ENCODE measurements at regions not wholly inside any gene's neighbourhood (a gene's known extent, or its start where the extent isn't known, plus 50 kb on each side); places are given as distances from the start of the nearest gene placed in this dataset.

DNA sequence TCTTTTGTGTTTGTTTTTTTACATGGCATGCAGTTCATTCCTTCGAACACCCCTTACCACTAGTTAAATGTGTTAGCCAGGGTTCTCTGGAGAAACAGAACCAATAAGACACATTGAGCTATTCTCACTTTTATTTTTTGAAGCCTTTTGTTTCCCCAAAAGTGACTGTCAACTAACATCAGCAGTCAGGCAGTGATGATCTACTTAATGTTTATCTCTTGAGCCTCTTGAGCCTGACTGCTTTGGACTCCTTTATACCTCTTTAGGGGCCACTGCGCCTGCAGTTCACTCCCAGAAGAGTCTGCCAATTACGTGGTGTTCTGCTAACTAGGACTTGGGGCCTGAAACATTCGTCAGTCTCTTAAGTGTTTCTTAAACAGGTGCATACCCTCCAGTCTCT, 163.7 kb upstream of the FLRT2 start:
- TF ChIP-seq GABPA (IDR thresholded peaks at IDR 0.05; ENCODE audit: low read depth) (no peak), SPI1 (IDR thresholded peaks at IDR 0.05; ENCODE audit: borderline replicate concordance, low read depth) (no peak), POLR2AphosphoS5 (IDR thresholded peaks at IDR 0.05; ENCODE audit: low read depth) (no peak)
- TF ChIP-seq, protein P1, sequence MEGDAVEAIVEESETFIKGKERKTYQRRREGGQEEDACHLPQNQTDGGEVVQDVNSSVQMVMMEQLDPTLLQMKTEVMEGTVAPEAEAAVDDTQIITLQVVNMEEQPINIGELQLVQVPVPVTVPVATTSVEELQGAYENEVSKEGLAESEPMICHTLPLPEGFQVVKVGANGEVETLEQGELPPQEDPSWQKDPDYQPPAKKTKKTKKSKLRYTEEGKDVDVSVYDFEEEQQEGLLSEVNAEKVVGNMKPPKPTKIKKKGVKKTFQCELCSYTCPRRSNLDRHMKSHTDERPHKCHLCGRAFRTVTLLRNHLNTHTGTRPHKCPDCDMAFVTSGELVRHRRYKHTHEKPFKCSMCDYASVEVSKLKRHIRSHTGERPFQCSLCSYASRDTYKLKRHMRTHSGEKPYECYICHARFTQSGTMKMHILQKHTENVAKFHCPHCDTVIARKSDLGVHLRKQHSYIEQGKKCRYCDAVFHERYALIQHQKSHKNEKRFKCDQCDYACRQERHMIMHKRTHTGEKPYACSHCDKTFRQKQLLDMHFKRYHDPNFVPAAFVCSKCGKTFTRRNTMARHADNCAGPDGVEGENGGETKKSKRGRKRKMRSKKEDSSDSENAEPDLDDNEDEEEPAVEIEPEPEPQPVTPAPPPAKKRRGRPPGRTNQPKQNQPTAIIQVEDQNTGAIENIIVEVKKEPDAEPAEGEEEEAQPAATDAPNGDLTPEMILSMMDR (IDR thresholded peaks at IDR 0.05; ENCODE audit: insufficient read depth, low read length) = no peak
- TF ChIP-seq, protein P2, sequence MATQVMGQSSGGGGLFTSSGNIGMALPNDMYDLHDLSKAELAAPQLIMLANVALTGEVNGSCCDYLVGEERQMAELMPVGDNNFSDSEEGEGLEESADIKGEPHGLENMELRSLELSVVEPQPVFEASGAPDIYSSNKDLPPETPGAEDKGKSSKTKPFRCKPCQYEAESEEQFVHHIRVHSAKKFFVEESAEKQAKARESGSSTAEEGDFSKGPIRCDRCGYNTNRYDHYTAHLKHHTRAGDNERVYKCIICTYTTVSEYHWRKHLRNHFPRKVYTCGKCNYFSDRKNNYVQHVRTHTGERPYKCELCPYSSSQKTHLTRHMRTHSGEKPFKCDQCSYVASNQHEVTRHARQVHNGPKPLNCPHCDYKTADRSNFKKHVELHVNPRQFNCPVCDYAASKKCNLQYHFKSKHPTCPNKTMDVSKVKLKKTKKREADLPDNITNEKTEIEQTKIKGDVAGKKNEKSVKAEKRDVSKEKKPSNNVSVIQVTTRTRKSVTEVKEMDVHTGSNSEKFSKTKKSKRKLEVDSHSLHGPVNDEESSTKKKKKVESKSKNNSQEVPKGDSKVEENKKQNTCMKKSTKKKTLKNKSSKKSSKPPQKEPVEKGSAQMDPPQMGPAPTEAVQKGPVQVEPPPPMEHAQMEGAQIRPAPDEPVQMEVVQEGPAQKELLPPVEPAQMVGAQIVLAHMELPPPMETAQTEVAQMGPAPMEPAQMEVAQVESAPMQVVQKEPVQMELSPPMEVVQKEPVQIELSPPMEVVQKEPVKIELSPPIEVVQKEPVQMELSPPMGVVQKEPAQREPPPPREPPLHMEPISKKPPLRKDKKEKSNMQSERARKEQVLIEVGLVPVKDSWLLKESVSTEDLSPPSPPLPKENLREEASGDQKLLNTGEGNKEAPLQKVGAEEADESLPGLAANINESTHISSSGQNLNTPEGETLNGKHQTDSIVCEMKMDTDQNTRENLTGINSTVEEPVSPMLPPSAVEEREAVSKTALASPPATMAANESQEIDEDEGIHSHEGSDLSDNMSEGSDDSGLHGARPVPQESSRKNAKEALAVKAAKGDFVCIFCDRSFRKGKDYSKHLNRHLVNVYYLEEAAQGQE (IDR thresholded peaks at IDR 0.05; ENCODE audit: insufficient replicate concordance, low read depth) = no peak
- no peak for DNase-seq (ENCODE audit: low read depth in 1 of 2, low spot score in 1 of 2)
- H3K27ac ChIP-seq (replicated peaks) = no peak overlapping the region
- H3K27me3 ChIP-seq (ENCODE audit: insufficient read depth, poor library complexity, severe bottlenecking) = no peaks in the 10 kb centered on the region
- no peak overlapping the region for H3K4me3 ChIP-seq (replicated peaks; ENCODE audit: insufficient read depth, low read length)

DNA sequence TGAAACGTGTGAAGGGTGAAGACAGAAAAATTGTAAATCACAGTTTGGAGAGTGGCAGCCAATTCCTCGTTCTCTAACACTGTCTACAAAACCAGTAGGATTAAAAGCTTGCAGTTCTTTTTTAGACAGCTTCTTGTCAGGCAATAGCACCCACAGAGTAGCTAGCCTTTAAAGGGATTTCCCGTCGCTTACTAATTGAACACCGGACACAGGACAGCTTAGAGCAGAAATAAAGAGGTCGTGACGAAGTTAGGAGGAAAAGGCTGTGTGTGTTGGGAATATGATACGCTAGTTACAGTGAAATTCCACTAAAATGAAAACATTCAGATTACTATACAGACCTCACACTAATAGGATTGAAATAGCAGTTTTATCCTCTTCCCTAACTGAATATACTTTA, 149.1 kb upstream of the FLRT2 start:
- Histone ChIP-seq H3K4me3 (replicated peaks; ENCODE audit: insufficient read depth, low read length) (no peak overlapping the region), H3K27ac (replicated peaks) (no peak overlapping the region), H3K27me3 (ENCODE audit: insufficient read depth, poor library complexity, severe bottlenecking) (no peaks in the 10 kb centered on the region)
- TF ChIP-seq GABPA (IDR thresholded peaks at IDR 0.05; ENCODE audit: low read depth) = no peak
- no peak for TF ChIP-seq POLR2AphosphoS5 (IDR thresholded peaks at IDR 0.05; ENCODE audit: low read depth)
- TF ChIP-seq, protein P2 (IDR thresholded peaks at IDR 0.05; ENCODE audit: insufficient replicate concordance, low read depth) = no peak
- no peak for TF ChIP-seq SPI1 (IDR thresholded peaks at IDR 0.05; ENCODE audit: borderline replicate concordance, low read depth)
- DNase-seq (ENCODE audit: low read depth in 1 of 2, low spot score in 1 of 2) = no peak

DNA sequence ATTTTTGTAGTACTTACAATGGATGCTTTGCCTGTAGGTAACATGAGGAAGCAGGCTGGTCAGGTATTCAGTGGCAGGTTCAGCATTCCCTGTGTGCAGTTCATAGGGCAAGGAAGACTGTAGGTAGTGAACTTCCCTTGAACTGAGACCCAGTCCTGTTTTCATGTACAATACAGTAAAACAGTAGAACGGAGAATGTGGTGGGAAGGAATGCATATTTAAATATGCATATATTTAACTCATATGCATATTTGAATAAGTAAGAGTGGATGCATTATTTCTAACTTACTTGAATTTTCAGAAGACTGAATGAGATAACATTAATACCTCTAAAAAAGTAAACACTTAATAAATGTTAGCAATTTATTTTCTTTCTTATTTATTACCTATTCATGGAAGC, 147.6 kb upstream of the FLRT2 start:
- TF ChIP-seq POLR2AphosphoS5 (IDR thresholded peaks at IDR 0.05; ENCODE audit: low read depth) (no peak), GABPA (IDR thresholded peaks at IDR 0.05; ENCODE audit: low read depth) (no peak), SPI1 (IDR thresholded peaks at IDR 0.05; ENCODE audit: borderline replicate concordance, low read depth) (no peak)
- TF ChIP-seq, protein P1 (IDR thresholded peaks at IDR 0.05; ENCODE audit: insufficient read depth, low read length) = no peak
- TF ChIP-seq, protein P2 (IDR thresholded peaks at IDR 0.05; ENCODE audit: insufficient replicate concordance, low read depth) = no peak
- DNase-seq (ENCODE audit: low read depth in 1 of 2, low spot score in 1 of 2) = no peak

More for the DNA sequence above, 147.6 kb upstream of the FLRT2 start:
- Histone ChIP-seq H3K27me3 (ENCODE audit: insufficient read depth, poor library complexity, severe bottlenecking) (no peaks in the 10 kb centered on the region), H3K4me3 (replicated peaks; ENCODE audit: insufficient read depth, low read length) (no peak overlapping the region), H3K27ac (replicated peaks) (no peak overlapping the region)
